Epithelial cell of esophagus (primary cell): ENCODE measurements at regions not wholly inside any gene's neighbourhood (a gene's known extent, or its start where the extent isn't known, plus 50 kb on each side); places are given as distances from the start of the nearest gene placed in this dataset.

Experiments used
- DNase-seq: peaks from one replicate; pipeline ENCODE4 v3.0.0; 2010; ENCODE audit warnings: low read depth
- H3K4me3 ChIP-seq: 2 replicates; pipeline ENCODE4 v1.5.1; 2011; ENCODE audit warnings: mild to moderate bottlenecking, low read length, control low read depth
- CTCF ChIP-seq: IDR thresholded peaks from 2 replicates; pipeline ENCODE4 v1.5.1; 2011; ENCODE audit warnings: low read depth, mild to moderate bottlenecking, low read length, control low read depth, inconsistent platforms; ENCODE audit not compliant: insufficient read depth; ENCODE audit errors: missing control alignments

GRCh38 chr7:86926732-86927131, 132.7 kb downstream of the ELAPOR2 start:
- DNase-seq, result peak; percentile 60
- H3K4me3 ChIP-seq, result no peak overlapping the region
- TF ChIP-seq CTCF, result peak; percentile 82

GRCh38 chr7:86925221-86925620, 134.2 kb downstream of the ELAPOR2 start:
- no peak for TF ChIP-seq CTCF
- no peak for DNase-seq
- no peak overlapping the region for H3K4me3 ChIP-seq

- TF ChIP-seq CTCF, result no peak
- H3K4me3 ChIP-seq, result no peak overlapping the region
- DNase-seq, result no peak
These were observed 135.9 kb downstream of the ELAPOR2 start for GRCh38 chr7:86923527-86923926.

GRCh38 chr7:86920154-86920553, 139.3 kb downstream of the ELAPOR2 start:
- no peak for DNase-seq
- TF ChIP-seq CTCF, result no peak
- no peak overlapping the region for H3K4me3 ChIP-seq

- no peak for DNase-seq
- no peak for TF ChIP-seq CTCF
- H3K4me3 ChIP-seq, result no peak overlapping the region
These were observed 141.2 kb downstream of the ELAPOR2 start for GRCh38 chr7:86918245-86918644.

GRCh38 chr7:86916277-86916825, 143.1 kb downstream of the ELAPOR2 start:
- no peak overlapping the region for H3K4me3 ChIP-seq
- no peak for TF ChIP-seq CTCF
- peak; percentile 3 for DNase-seq

- no peak overlapping the region for H3K4me3 ChIP-seq
- peak; percentile 11 for DNase-seq
- TF ChIP-seq CTCF, result peak; percentile 21
These were observed 144.9 kb downstream of the ELAPOR2 start for GRCh38 chr7:86914551-86914950.
